RWPE2 (cell line): ENCODE measurements at regions not wholly inside any gene's neighbourhood (a gene's known extent, or its start where the extent isn't known, plus 50 kb on each side); places are given as distances from the start of the nearest gene placed in this dataset.
"Not testable (repeated sequence)": the region's sequence is repeated elsewhere in the genome, so short reads cannot be mapped to it uniquely, and the experiment has no call there.

Experiments used
- ATAC-seq: fragments of 200-7000 bp; cut with Tn5 transposase; 3 replicates; pipeline ENCODE4 v1.9.1; 2021; ENCODE audit warnings: low read depth
- DNase-seq: peaks from one replicate; pipeline ENCODE4 v3.0.0-alpha.2; 2020; ENCODE audit warnings: low spot score
- H3K27ac ChIP-seq: fragments of 450-650 bp; 2 replicates; pipeline ENCODE4 v1.5.1; 2017; ENCODE audit warnings: mild to moderate bottlenecking; ENCODE audit not compliant: poor library complexity, severe bottlenecking
- H3K27me3 ChIP-seq: fragments of 250-450 bp; sonication (Bioruptor Pico); 2 replicates; pipeline ENCODE4 v1.5.1; 2021; ENCODE audit warnings: mild to moderate bottlenecking, moderate library complexity; ENCODE audit not compliant: insufficient read depth, poor library complexity, severe bottlenecking
- H3K36me3 ChIP-seq: fragments of 250-450 bp; sonication (Bioruptor Pico); 2 replicates; pipeline ENCODE4 v1.5.1; 2020; ENCODE audit warnings: low read depth, mild to moderate bottlenecking, moderate library complexity
- H3K4me1 ChIP-seq: fragments of 250-450 bp; sonication (Bioruptor Pico); 2 replicates; pipeline ENCODE4 v1.5.1; 2021; ENCODE audit warnings: mild to moderate bottlenecking, moderate library complexity; ENCODE audit not compliant: insufficient read depth, poor library complexity, severe bottlenecking
- H3K4me3 ChIP-seq: fragments of 250-450 bp; sonication (Bioruptor Pico); 2 replicates; pipeline ENCODE4 v1.5.1; 2021; ENCODE audit warnings: mild to moderate bottlenecking, moderate library complexity; ENCODE audit not compliant: severe bottlenecking
- H3K9me3 ChIP-seq: fragments of 250-450 bp; sonication (Bioruptor Pico); 2 replicates; pipeline ENCODE4 v1.5.1; 2021; ENCODE audit warnings: mild to moderate bottlenecking, moderate library complexity; ENCODE audit not compliant: severe bottlenecking
- TF ChIP-seq, protein P1 (sequence below): fragments of 450-650 bp; IDR thresholded peaks from one replicate; pipeline ENCODE4 v1.5.1; 2017; ENCODE audit warnings: mild to moderate bottlenecking, moderate library complexity; ENCODE audit not compliant: poor library complexity, severe bottlenecking

DNA sequence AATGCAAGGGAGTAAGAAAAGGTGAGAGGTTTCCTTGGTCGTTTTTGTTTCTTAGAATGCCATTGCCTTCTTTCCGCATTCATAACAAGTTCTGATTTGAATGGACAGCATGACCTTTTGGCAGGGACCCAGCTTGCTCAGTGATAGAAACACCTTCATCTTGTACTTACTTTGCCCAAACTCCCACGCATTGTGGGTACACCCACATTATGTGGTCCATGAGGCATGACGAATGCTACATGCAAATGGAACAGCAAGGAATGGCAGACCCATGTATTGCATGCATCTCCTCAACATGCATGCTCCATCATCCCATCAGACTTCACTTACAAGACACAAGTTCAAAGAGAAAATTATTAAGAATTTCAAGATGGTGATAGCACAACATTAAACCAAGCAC, 102.8 kb downstream of the CDC7 start:
- TF ChIP-seq, protein P1, sequence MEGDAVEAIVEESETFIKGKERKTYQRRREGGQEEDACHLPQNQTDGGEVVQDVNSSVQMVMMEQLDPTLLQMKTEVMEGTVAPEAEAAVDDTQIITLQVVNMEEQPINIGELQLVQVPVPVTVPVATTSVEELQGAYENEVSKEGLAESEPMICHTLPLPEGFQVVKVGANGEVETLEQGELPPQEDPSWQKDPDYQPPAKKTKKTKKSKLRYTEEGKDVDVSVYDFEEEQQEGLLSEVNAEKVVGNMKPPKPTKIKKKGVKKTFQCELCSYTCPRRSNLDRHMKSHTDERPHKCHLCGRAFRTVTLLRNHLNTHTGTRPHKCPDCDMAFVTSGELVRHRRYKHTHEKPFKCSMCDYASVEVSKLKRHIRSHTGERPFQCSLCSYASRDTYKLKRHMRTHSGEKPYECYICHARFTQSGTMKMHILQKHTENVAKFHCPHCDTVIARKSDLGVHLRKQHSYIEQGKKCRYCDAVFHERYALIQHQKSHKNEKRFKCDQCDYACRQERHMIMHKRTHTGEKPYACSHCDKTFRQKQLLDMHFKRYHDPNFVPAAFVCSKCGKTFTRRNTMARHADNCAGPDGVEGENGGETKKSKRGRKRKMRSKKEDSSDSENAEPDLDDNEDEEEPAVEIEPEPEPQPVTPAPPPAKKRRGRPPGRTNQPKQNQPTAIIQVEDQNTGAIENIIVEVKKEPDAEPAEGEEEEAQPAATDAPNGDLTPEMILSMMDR = no peak
- H3K27me3 ChIP-seq = no peaks in the 10 kb centered on the region
- H3K4me1 ChIP-seq = peaks cover 4% of the 10 kb centered on the region
- H3K27ac ChIP-seq = no peak overlapping the region
- no peak for ATAC-seq
- H3K4me3 ChIP-seq = no peak overlapping the region
- no peaks in the 10 kb centered on the region for H3K36me3 ChIP-seq
- DNase-seq = no peak
- H3K9me3 ChIP-seq = no peaks in the 10 kb centered on the region

- H3K36me3 ChIP-seq = no peaks in the 10 kb centered on the region
- TF ChIP-seq, protein P1 = no peak
- no peak overlapping the region for H3K4me3 ChIP-seq
- peaks cover 16% of the 10 kb centered on the region for H3K4me1 ChIP-seq
- H3K27ac ChIP-seq = no peak overlapping the region
- H3K27me3 ChIP-seq = no peaks in the 10 kb centered on the region
- ATAC-seq (no peak), DNase-seq (no peak)
- no peaks in the 10 kb centered on the region for H3K9me3 ChIP-seq
Observed at GRCh38 chr1:91604632-91605031, 104.0 kb downstream of the CDC7 start.

GRCh38 chr1:91605566-91605965, 104.9 kb downstream of the CDC7 start:
- no peaks in the 10 kb centered on the region for H3K27me3 ChIP-seq
- DNase-seq (no peak), ATAC-seq (no peak)
- H3K27ac ChIP-seq = no peak overlapping the region
- no peaks in the 10 kb centered on the region for H3K36me3 ChIP-seq
- TF ChIP-seq, protein P1 = no peak
- peaks cover 25% of the 10 kb centered on the region for H3K4me1 ChIP-seq
- H3K4me3 ChIP-seq = no peak overlapping the region
- H3K9me3 ChIP-seq = no peaks in the 10 kb centered on the region

GRCh38 chr1:91606546-91607078, 106.0 kb downstream of the CDC7 start:
- TF ChIP-seq, protein P1 = no peak
- no peaks in the 10 kb centered on the region for H3K9me3 ChIP-seq
- no peaks in the 10 kb centered on the region for H3K27me3 ChIP-seq
- DNase-seq (no peak), ATAC-seq (no peak)
- H3K4me3 ChIP-seq = no peak overlapping the region
- peaks cover 31% of the 10 kb centered on the region for H3K4me1 ChIP-seq
- no peak overlapping the region for H3K27ac ChIP-seq
- no peaks in the 10 kb centered on the region for H3K36me3 ChIP-seq

DNA sequence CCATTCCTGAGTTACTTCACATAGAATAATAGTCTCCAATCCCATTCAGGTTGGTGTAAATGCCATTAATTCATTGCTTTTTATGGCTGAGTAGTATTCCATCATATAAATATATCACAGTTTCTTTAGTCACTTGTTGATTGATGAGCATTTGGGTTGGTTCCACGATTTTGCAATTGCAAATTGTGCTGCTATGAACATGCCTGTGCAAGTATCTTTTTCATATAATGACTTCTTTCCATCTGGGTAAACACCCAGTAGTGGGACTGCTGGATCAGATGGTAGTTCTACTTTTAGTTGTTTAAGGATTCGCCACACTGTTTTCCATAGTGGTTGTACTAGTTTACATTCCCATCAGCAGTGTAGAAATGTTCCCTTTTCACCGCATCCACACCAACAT, 107.0 kb downstream of the CDC7 start:
- H3K4me3 ChIP-seq, H3K27ac ChIP-seq, H3K36me3 ChIP-seq, DNase-seq, H3K9me3 ChIP-seq, H3K27me3 ChIP-seq, ATAC-seq: not testable (repeated sequence)
- H3K4me1 ChIP-seq = peaks cover 31% of the 10 kb centered on the region
